Panc1 (cell line): ENCODE measurements at regions not wholly inside any gene's neighbourhood (a gene's known extent, or its start where the extent isn't known, plus 50 kb on each side); places are given as distances from the start of the nearest gene placed in this dataset.

Source experiments
- ATAC-seq: fragments of 200-7000 bp; cut with Tn5 transposase; 2 replicates; pipeline ENCODE4 v1.9.1; 2020; ENCODE audit warnings: mild to moderate bottlenecking, moderate library complexity
- BruUV-seq: library from RNA; stranded (reverse); fragments of 400-500 nt; replicated peaks from 2 replicates; lab custom pipeline; 2021; lab: Mats Ljungman, UMichigan
- CTCF ChIA-PET: fragments of 300-600 bp; sonication (Branson Sonifier 250); formaldehyde crosslinking; loops from one replicate; lab custom pipeline; 2022; ENCODE audit warnings: antibody characterized with exemption; lab: Charles Lee
- POLR2A ChIA-PET: fragments of 300-600 bp; sonication (Branson Sonifier 250); formaldehyde crosslinking; loops from one replicate; lab custom pipeline; 2022; ENCODE audit warnings: antibody characterized with exemption; lab: Charles Lee
- DNase-seq: peaks from one replicate; pipeline ENCODE4 v3.0.0-alpha.2; 2010; ENCODE audit warnings: low read depth, low spot score
- H3K27ac ChIP-seq: 2 replicates; pipeline ENCODE4 v1.5.1; 2011; ENCODE audit warnings: mild to moderate bottlenecking, low read length, inconsistent platforms
- H3K27me3 ChIP-seq: fragments of 200-500 bp; sonication (Bioruptor generic); 2 replicates; pipeline ENCODE4 v1.6.0; 2014; ENCODE audit warnings: low read length, inconsistent platforms; ENCODE audit not compliant: control insufficient read depth, insufficient read depth
- H3K36me3 ChIP-seq: fragments of 200-500 bp; sonication (Bioruptor generic); 2 replicates; pipeline ENCODE4 v1.5.1; 2014; ENCODE audit warnings: inconsistent platforms, mild to moderate bottlenecking, low read length, moderate library complexity; ENCODE audit not compliant: control insufficient read depth, insufficient read depth
- H3K4me1 ChIP-seq: 2 replicates; pipeline ENCODE4 v1.5.1; 2011; ENCODE audit warnings: inconsistent platforms, mild to moderate bottlenecking, low read length, moderate library complexity; ENCODE audit not compliant: control insufficient read depth, insufficient read depth
- H3K4me3 ChIP-seq, 2 experiments: 2 replicates each; pipeline ENCODE4 v1.5.1; 2011 to 2012; ENCODE audit warnings: low read depth in 2 of 2, low read length in 2 of 2, mild to moderate bottlenecking in 2 of 2, inconsistent platforms in 1 of 2, moderate library complexity in 1 of 2
- H3K9me3 ChIP-seq: fragments of 200-500 bp; sonication (Bioruptor generic); 2 replicates; pipeline ENCODE4 v1.5.1; 2014; ENCODE audit warnings: low read depth, mild to moderate bottlenecking, inconsistent platforms, low read length, moderate library complexity; ENCODE audit not compliant: control insufficient read depth, insufficient read depth
- CTCF ChIP-seq: fragments of 450-650 bp; IDR thresholded peaks from 2 replicates; pipeline ENCODE4 v1.5.1; 2017; ENCODE audit warnings: mild to moderate bottlenecking
- POLR2AphosphoS5 ChIP-seq: IDR thresholded peaks from 2 replicates; pipeline ENCODE4 v1.6.1; 2012; ENCODE audit warnings: mild to moderate bottlenecking, low read depth, low read length, moderate library complexity
- REST ChIP-seq, 2 experiments: IDR thresholded peaks; 2 replicates each; pipeline ENCODE4 v1.6.1; 2011 to 2012; ENCODE audit warnings: low read depth in 2 of 2, control low read depth in 1 of 2, low read length in 1 of 2, mild to moderate bottlenecking in 1 of 2, moderate library complexity in 1 of 2; ENCODE audit not compliant: insufficient read depth in 1 of 2
- SIN3A ChIP-seq: IDR thresholded peaks from 2 replicates; pipeline ENCODE4 v1.6.1; 2012; ENCODE audit warnings: low read depth, mild to moderate bottlenecking, low read length, moderate library complexity, borderline replicate concordance; ENCODE audit not compliant: insufficient read depth
- TCF7L2 ChIP-seq: IDR thresholded peaks from 2 replicates; pipeline ENCODE4 v1.6.1; 2011; ENCODE audit warnings: mild to moderate bottlenecking, low read depth, low read length, inconsistent platforms
- in situ Hi-C: cut with HindIII; loops from 2 replicates; pipeline ENCODE4 v1.10.0; 2016; ENCODE audit warnings: low sequenced_read_pairs, low pct_unique_long_range_greater_than_20kb
- intact Hi-C: fragments of 100-400 bp; cut with micrococcal nuclease; formaldehyde crosslinking; loops from one replicate; pipeline ENCODE4 v1.10.0; 2022; ENCODE audit not compliant: unreplicated experiment

- BruUV-seq = no TSS peak
- ATAC-seq = no peak
Observed at GRCh38 chr19:30123611-30124010, 181.6 kb downstream of the URI1 start.

GRCh38 chr19:30128211-30128610 lies 186.2 kb downstream of the URI1 start:
- no peak overlapping the region for H3K4me3 ChIP-seq
- CTCF ChIA-PET = interaction anchor here (0.6 kb wide), 1 partner anchor 140 kb away, joined by 3 read pairs; no protein-coding TSS in a partner anchor
- H3K27me3 ChIP-seq = no peaks in the 10 kb centered on the region
- intact Hi-C loops = no loop called here
- no peak overlapping the region for H3K27ac ChIP-seq
- H3K9me3 ChIP-seq = no peaks in the 10 kb centered on the region
- TF ChIP-seq TCF7L2 = no peak
- TF ChIP-seq POLR2AphosphoS5 = no peak
- TF ChIP-seq SIN3A = no peak
- TF ChIP-seq REST (IDR thresholded peaks at IDR 0.05; ENCODE audit: insufficient read depth in 1 of 2, low read depth in 2 of 2, low read length in 1 of 2) = no peak
- TF ChIP-seq CTCF = no peak
- POLR2A ChIA-PET = no interaction called here
- ATAC-seq (no peak), DNase-seq (no peak)
- in situ Hi-C loops = no loop called here
- no peaks in the 10 kb centered on the region for H3K4me1 ChIP-seq
- H3K36me3 ChIP-seq = no peaks in the 10 kb centered on the region
- no TSS peak for BruUV-seq

More at GRCh38 chr19:30123611-30124010, 181.6 kb downstream of the URI1 start:
- POLR2A ChIA-PET = no interaction called here
- no peaks in the 10 kb centered on the region for H3K36me3 ChIP-seq
- H3K27me3 ChIP-seq = peaks cover 2% of the 10 kb centered on the region; the same call in 1 of the 2 replicates
- no peak overlapping the region for H3K27ac ChIP-seq
- no peaks in the 10 kb centered on the region for H3K9me3 ChIP-seq
- no peak overlapping the region for H3K4me3 ChIP-seq
- TF ChIP-seq CTCF (no peak), SIN3A (no peak), POLR2AphosphoS5 (no peak)
- no peak for DNase-seq
- in situ Hi-C loops = no loop called here
- intact Hi-C loops = no loop called here
- CTCF ChIA-PET = no interaction called here
- no peaks in the 10 kb centered on the region for H3K4me1 ChIP-seq
